Activated effector memory CD4-positive, alpha-beta T cell treated with anti-CD3 and anti-CD28 coated beads, Interleukin-2, amount 50 U/mL, for 16 hours (primary cell): ENCODE measurements at regions not wholly inside any gene's neighbourhood (a gene's known extent, or its start where the extent isn't known, plus 50 kb on each side); places are given as distances from the start of the nearest gene placed in this dataset.

ENCODE experiments used
- DNase-seq: peaks from one replicate; pipeline ENCODE4 v3.0.0-alpha.2; 2020

GRCh38 chr6:113487489-113488058, 369.6 kb upstream of the MARCKS start:
- DNase-seq, result no peak

GRCh38 chr6:113488061-113488460, 369.1 kb upstream of the MARCKS start:
- DNase-seq, result no peak

- no peak for DNase-seq
Measured at GRCh38 chr6:113488812-113489685, 368.1 kb upstream of the MARCKS start.

GRCh38 chr6:113489952-113490746, 367.0 kb upstream of the MARCKS start:
- DNase-seq, result no peak

- DNase-seq, result no peak
Measured at GRCh38 chr6:113491376-113491775, 365.8 kb upstream of the MARCKS start.

- no peak for DNase-seq
Measured at GRCh38 chr6:113493991-113494390, 363.2 kb upstream of the MARCKS start.

- no peak for DNase-seq
Measured at GRCh38 chr6:113495521-113495920, 361.6 kb upstream of the MARCKS start.

- DNase-seq, result no peak
Measured at GRCh38 chr6:113496166-113496565, 361.0 kb upstream of the MARCKS start.

GRCh38 chr6:113500221-113500620, 356.9 kb upstream of the MARCKS start:
- no peak for DNase-seq

- DNase-seq, result no peak
Measured at GRCh38 chr6:113505084-113505699, 352.0 kb upstream of the MARCKS start.

GRCh38 chr6:113508249-113508648, 348.9 kb upstream of the MARCKS start:
- DNase-seq, result no peak

- DNase-seq, result no peak
Measured at GRCh38 chr6:113511100-113511499, 346.0 kb upstream of the MARCKS start.

- DNase-seq, result no peak
Measured at GRCh38 chr6:113512576-113512975, 344.6 kb upstream of the MARCKS start.

- DNase-seq, result no peak
Measured at GRCh38 chr6:113513086-113513485, 344.1 kb upstream of the MARCKS start.

- no peak for DNase-seq
Measured at GRCh38 chr6:113522376-113522775, 334.8 kb upstream of the MARCKS start.

GRCh38 chr6:113524826-113525225, 332.3 kb upstream of the MARCKS start:
- DNase-seq, result no peak

- DNase-seq, result no peak
Measured at GRCh38 chr6:113526553-113526952, 330.6 kb upstream of the MARCKS start.

GRCh38 chr6:113526995-113527394, 330.1 kb upstream of the MARCKS start:
- DNase-seq, result no peak

GRCh38 chr6:113528111-113528510, 329.0 kb upstream of the MARCKS start:
- no peak for DNase-seq

- no peak for DNase-seq
Measured at GRCh38 chr6:113529196-113529595, 327.9 kb upstream of the MARCKS start.

- DNase-seq, result no peak
Measured at GRCh38 chr6:113529879-113530278, 327.3 kb upstream of the MARCKS start.

- DNase-seq, result no peak
Measured at GRCh38 chr6:113530769-113531168, 326.4 kb upstream of the MARCKS start.

GRCh38 chr6:113539202-113539601, 317.9 kb upstream of the MARCKS start:
- DNase-seq, result no peak
